Activated T-cell treated with anti-CD3 and anti-CD28 coated beads for 4 hours (primary cell): ENCODE measurements at regions not wholly inside any gene's neighbourhood (a gene's known extent, or its start where the extent isn't known, plus 50 kb on each side); places are given as distances from the start of the nearest gene placed in this dataset.
A peak's percentile ranks its signal among the peaks of the same experiment; 100 is the strongest.
"Not testable (repeated sequence)": the region's sequence is repeated elsewhere in the genome, so short reads cannot be mapped to it uniquely, and the experiment has no call there.

Experiments used
- DNase-seq: peaks from one replicate; pipeline ENCODE4 v3.0.0-alpha.2; 2020

- no peak for DNase-seq
Measured at GRCh38 chr6:27854421-27854820, 57.8 kb downstream of the OR2B2 start.

- DNase-seq: no peak
Measured at GRCh38 chr6:27851440-27851839, 60.8 kb downstream of the OR2B2 start.

GRCh38 chr6:27849001-27849400 is 63.2 kb downstream of the OR2B2 start:
- DNase-seq: not testable (repeated sequence)

GRCh38 chr6:27847706-27848105 is 64.5 kb downstream of the OR2B2 start:
- no peak for DNase-seq

- no peak for DNase-seq
Measured at GRCh38 chr6:27840572-27840971, 71.6 kb downstream of the OR2B2 start.

GRCh38 chr6:27839626-27840475 is 72.3 kb downstream of the OR2B2 start:
- no peak for DNase-seq

- DNase-seq: no peak
Measured at GRCh38 chr6:27838945-27839625, 73.1 kb downstream of the OR2B2 start.

- peak; percentile 60 for DNase-seq
Measured at GRCh38 chr6:27838058-27838944, 73.9 kb downstream of the OR2B2 start.

GRCh38 chr6:27837625-27838057 is 74.6 kb downstream of the OR2B2 start:
- DNase-seq: no peak

- DNase-seq: no peak
Measured at GRCh38 chr6:27836783-27837624, 75.2 kb downstream of the OR2B2 start.

- no peak for DNase-seq
Measured at GRCh38 chr6:27836141-27836782, 75.9 kb downstream of the OR2B2 start.

GRCh38 chr6:27834879-27835549 is 77.2 kb downstream of the OR2B2 start:
- DNase-seq: no peak

- DNase-seq: no peak
Measured at GRCh38 chr6:27834384-27834783, 77.8 kb downstream of the OR2B2 start.

GRCh38 chr6:27831434-27832081 is 80.6 kb downstream of the OR2B2 start:
- DNase-seq: peak; percentile 59

GRCh38 chr6:27830600-27831433 is 81.4 kb downstream of the OR2B2 start:
- peak; percentile 15 for DNase-seq

- no peak for DNase-seq
Measured at GRCh38 chr6:27830212-27830599, 82.0 kb downstream of the OR2B2 start.

- no peak for DNase-seq
Measured at GRCh38 chr6:27829453-27830211, 82.6 kb downstream of the OR2B2 start.

GRCh38 chr6:27827477-27827876 is 84.7 kb downstream of the OR2B2 start:
- not testable (repeated sequence) for DNase-seq

- DNase-seq: not testable (repeated sequence)
Measured at GRCh38 chr6:27826612-27826985, 85.6 kb downstream of the OR2B2 start.
